Spinal cord (tissue), 9 donors: ENCODE measurements at regions not wholly inside any gene's neighbourhood (a gene's known extent, or its start where the extent isn't known, plus 50 kb on each side); places are given as distances from the start of the nearest gene placed in this dataset.
"Not testable (repeated sequence)": the region's sequence is repeated elsewhere in the genome, so short reads cannot be mapped to it uniquely, and the experiment has no call there.

Experiments used
- DNase-seq, 6 donors: peaks; one replicate each; pipeline versions ENCODE4 v3.0.0 to v3.0.0-alpha.2; 2013 to 2015; ENCODE audit warnings: low spot score in 6 of 6, low read depth in 4 of 6
- H3K27ac ChIP-seq: one replicate; pipeline ENCODE4 v1.5.1; 2013; ENCODE audit warnings: low read depth, low read length, control low read depth
- H3K27me3 ChIP-seq: one replicate; pipeline ENCODE4 v1.6.1; 2013; ENCODE audit warnings: low read length; ENCODE audit not compliant: control insufficient read depth, insufficient read depth
- H3K36me3 ChIP-seq: one replicate; pipeline ENCODE4 v1.6.1; 2013; ENCODE audit warnings: low read length; ENCODE audit not compliant: control insufficient read depth, insufficient read depth
- H3K4me1 ChIP-seq: one replicate; pipeline ENCODE4 v1.6.1; 2013; ENCODE audit warnings: low read length; ENCODE audit not compliant: control insufficient read depth, insufficient read depth
- H3K4me3 ChIP-seq: one replicate; pipeline ENCODE4 v1.5.1; 2013; ENCODE audit warnings: low read depth, low read length, control low read depth
- H3K9me3 ChIP-seq: one replicate; pipeline ENCODE4 v1.6.1; 2013; ENCODE audit warnings: low read length; ENCODE audit not compliant: control insufficient read depth, insufficient read depth
- WGBS: methylation state at CpG from one replicate; pipeline ENCODE4 v1.1.5; 2013; ENCODE audit warnings: missing lambda C conversion rate; ENCODE audit not compliant: insufficient coverage; 5-methylcytosine and 5-hydroxymethylcytosine counted together
- donor health status: healthy.

DNA sequence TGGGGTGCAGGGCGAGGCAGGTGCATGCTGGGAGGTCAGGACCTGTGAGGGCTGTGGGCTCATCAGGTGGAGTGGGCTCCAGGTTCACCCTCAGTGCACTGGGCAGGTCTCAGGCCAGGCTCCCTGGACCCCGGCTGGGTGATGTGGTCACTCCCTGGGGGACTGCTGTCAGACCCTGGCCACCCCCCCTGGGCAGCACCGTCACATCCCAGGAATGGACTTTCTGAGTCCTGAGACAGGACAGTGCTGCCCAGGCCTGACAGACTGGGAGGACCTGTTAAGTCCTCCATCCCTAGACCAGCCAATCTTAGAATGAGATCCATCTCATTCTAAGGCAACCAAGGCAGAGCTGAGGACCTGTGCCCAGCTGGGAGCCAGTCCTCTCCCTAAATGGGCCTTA lies 227.2 kb downstream of the CWH43 start:
- 39% methylated on average over 3 of the region's 3 CpGs for WGBS
- not testable (repeated sequence) for H3K9me3 ChIP-seq

DNA sequence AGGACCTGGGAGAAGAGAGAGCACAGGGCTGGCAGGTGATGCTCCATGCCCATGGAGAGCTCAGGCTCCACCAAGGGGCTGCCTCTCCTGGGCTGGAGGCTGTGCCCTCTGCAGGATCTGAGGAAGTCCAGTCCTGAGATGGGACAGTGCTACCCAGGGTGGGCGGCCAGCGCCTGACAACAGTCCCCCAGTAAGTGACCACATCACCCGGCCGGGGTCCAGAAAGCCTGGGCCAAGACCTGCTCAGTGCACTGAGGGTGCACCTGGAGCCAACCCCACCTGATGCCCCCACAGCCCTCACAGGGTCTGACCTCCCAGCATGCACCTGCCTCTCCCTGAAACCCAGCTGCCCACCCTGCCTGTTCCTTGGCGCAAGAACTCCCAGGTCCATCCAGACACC lies 227.7 kb downstream of the CWH43 start:
- H3K27ac ChIP-seq, H3K4me1 ChIP-seq, H3K9me3 ChIP-seq, H3K4me3 ChIP-seq, DNase-seq, H3K27me3 ChIP-seq, H3K36me3 ChIP-seq: not testable (repeated sequence)
- WGBS, result 80% methylated on average over 5 of the region's 5 CpGs

More for the DNA sequence above, 227.2 kb downstream of the CWH43 start:
- not testable (repeated sequence) for DNase-seq, H3K4me3 ChIP-seq, H3K27me3 ChIP-seq, H3K27ac ChIP-seq, H3K36me3 ChIP-seq, H3K4me1 ChIP-seq

DNA sequence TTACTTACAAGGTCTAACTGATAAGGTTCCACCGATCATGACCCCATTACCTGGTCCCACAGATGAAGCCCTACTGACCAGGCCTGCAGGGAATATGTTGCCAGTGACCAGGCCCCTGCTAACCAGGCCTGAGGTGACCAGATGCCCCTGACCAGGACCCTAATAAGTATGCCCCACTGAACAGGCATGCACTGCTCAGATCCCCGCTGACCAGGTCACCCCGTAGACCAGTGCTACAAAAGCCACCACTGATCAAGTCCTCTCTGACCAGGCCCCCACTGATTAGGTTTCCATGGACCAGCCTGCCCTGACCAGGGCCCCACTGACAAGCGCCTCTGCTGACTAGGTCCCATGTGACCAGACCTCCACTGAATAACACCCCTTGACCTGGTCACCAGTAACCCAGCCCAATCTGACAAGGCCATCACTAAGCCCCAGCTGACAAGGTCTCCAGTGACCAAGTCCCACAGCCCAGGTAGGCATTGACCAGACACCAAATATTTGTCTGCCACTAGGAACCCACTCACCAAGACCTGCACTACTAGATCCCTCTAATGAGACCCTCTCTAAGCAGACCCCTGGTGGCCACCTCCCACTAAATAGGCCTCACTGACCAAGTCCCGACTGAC lies 228.5 kb downstream of the CWH43 start:
- not testable (repeated sequence) for H3K27ac ChIP-seq, H3K27me3 ChIP-seq, H3K9me3 ChIP-seq, DNase-seq, H3K36me3 ChIP-seq, H3K4me3 ChIP-seq, H3K4me1 ChIP-seq
- 63% methylated on average over 5 of the region's 5 CpGs for WGBS

DNA sequence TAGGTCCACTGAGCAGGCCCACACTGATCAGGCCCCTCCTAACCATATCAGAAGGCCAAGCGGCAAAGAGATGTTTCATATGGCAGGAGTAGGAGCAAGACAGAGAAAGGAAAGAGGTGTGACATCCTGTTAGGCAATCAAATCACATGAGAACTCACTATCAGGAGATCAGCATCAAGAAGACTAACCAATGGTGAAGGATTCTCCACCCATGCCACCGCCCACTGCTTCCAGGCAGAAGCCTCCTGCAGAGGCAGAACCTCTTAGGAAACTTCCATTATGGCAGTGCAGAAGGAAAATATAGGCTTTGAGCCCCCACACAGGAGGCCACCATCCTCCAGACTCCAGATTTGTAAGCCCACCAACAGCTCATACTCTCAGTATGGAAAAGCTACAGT lies 229.0 kb downstream of the CWH43 start:
- not testable (repeated sequence) for H3K27ac ChIP-seq, H3K4me3 ChIP-seq, H3K27me3 ChIP-seq, H3K4me1 ChIP-seq, H3K9me3 ChIP-seq, H3K36me3 ChIP-seq, DNase-seq
- WGBS, result 79% methylated on average over 2 of the region's 2 CpGs

DNA sequence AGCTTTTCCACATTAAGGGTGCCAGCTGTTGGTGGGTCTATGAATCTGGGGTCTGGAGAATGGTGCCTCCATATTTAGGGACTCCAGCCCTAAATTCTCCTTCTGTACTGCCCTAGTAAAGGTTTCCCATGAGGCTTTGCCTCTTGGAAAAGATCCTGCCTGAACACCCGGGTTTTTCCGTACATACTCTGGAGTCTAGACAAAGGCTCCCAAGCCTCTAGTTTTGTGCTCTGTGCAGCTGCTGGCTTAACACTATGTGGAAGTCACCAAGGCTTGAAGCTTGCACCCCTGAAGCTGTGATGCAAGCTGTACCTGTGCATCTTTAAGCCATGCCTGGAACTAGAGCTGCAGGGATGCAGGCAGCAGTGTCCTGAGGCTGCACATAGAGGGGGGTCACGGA lies 230.5 kb downstream of the CWH43 start:
- WGBS, result 62% methylated on average over 3 of the region's 3 CpGs
- peaks cover 11% of the 10 kb centered on the region for H3K9me3 ChIP-seq
- H3K27me3 ChIP-seq, H3K36me3 ChIP-seq, DNase-seq, H3K4me1 ChIP-seq, H3K4me3 ChIP-seq, H3K27ac ChIP-seq: not testable (repeated sequence)

DNA sequence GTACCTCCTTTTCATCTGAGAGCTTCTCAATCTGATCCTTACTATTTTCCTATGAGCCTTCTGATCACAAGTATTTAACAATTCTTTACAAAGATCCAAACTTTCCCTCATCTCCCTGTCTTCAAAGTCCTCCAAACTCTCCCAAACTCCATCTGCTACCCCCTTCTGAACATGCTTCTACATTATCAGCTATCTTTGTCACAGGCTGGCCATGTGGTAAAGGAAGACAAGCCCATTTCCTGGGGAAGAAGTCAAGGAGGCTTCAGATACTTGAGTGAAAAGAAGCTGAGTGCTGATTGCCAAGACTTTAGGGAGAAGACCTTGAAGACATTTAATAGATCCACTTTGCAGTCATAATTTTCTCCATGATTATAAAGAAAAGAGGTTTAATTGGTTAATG lies 231.4 kb downstream of the CWH43 start:
- no peaks in the 10 kb centered on the region for H3K4me1 ChIP-seq
- peaks cover 11% of the 10 kb centered on the region for H3K9me3 ChIP-seq
- H3K4me3 ChIP-seq, result no peak overlapping the region

DNA sequence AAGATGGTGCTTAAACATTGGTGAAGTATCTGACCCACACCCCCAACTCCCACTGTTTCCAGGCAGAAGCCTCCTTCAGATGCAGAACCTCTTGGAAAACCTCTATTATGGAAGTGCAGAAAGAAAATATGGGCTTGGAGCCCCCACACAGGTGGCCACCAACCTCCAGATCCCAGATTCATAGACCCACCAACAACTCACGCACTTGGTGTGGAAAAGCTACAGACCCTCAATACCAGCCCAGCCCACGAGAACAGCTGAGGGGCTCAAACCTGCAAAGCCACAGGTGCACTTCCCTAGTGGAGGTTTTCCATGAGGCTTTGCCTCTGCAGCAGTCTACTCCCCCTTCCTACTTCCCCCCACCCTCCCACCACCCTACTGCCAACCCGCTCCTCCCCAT lies 232.0 kb downstream of the CWH43 start:
- DNase-seq, H3K27ac ChIP-seq, H3K4me1 ChIP-seq, H3K27me3 ChIP-seq, H3K36me3 ChIP-seq, H3K4me3 ChIP-seq, H3K9me3 ChIP-seq: not testable (repeated sequence)
- 52% methylated on average over 2 of the region's 3 CpGs for WGBS

More for the DNA sequence above, 231.4 kb downstream of the CWH43 start:
- Histone ChIP-seq H3K36me3 (no peaks in the 10 kb centered on the region), H3K27me3 (no peaks in the 10 kb centered on the region), H3K27ac (no peak overlapping the region)
- DNase-seq, result no peak

DNA sequence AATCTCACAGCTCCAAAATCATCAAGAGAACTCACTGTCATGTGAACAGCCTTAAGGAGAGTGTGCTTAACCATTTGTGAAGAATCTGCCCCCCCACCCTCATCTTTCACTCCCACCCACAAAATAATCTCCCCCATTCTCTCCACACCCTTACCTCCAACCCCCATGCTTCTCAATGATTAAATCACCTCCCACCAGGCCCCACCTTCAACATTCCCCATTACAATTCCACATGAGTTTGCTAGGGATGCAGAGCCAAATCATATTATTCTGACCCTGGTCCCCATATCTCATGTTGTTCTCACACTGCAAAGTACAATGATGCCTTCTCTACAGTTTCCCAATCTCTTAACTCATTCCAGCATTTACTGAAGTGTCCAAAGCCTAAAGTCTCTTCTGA lies 232.9 kb downstream of the CWH43 start:
- H3K9me3 ChIP-seq, H3K27ac ChIP-seq, H3K27me3 ChIP-seq, H3K4me3 ChIP-seq, H3K36me3 ChIP-seq, DNase-seq, H3K4me1 ChIP-seq: not testable (repeated sequence)

DNA sequence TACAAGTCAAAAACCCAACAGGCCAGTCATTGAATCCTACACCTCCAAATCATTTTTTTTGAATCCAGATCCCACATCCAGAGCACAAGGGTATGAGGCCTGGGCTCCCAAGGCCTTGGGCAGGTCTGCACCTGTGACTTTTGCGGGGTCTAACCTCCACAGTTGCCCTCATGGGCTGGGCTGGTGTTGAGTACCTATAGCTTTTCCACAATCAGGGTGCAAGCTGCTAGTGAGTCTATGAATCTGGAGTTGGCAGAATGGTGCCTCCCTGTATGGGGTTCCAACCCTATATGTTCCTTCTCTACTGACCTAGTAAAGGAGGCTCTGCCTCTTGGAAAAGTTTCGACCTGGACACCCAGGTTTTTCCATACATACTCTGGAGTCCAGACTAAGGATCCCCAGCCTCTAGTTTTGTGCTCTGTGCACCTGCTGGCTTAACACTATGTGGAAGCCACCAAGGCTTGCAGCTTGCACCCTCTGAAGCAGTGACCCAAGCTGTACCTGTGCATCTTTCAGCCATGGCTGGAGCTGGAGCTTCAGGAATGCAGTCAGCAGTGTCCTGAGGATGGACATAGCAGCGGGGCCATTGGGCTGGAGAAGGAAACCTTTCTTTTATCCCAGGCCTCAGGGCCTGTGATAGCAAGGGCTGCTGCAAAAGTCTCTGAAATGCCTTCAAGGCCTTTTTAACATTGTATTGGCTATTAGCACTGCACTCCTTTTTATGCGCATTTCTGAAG lies 233.6 kb downstream of the CWH43 start:
- H3K4me3 ChIP-seq, H3K27ac ChIP-seq, DNase-seq, H3K27me3 ChIP-seq, H3K4me1 ChIP-seq, H3K36me3 ChIP-seq, H3K9me3 ChIP-seq: not testable (repeated sequence)
- WGBS, result 36% methylated on average over 4 of the region's 4 CpGs

DNA sequence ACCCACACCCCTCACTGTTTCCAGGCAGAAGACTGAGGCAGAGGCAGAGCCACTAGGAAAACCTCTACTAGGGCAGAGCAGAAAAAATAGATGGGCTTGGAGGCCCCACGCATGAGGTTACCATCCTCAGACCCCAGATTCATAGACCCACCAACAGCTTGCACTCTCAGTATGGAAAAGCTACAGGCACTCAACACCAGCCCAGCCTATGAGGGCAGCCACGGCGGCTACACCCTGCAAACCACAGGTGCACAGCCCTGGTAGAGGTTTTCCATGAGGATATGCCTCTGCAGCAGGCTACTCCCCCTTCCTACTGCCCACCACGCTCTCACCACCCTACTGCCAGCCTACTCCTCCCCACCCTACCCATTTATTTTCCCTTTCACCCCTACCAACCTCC lies 235.1 kb downstream of the CWH43 start:
- Histone ChIP-seq H3K27me3 (no peaks in the 10 kb centered on the region), H3K4me1 (no peaks in the 10 kb centered on the region), H3K27ac (no peak overlapping the region), H3K36me3 (no peaks in the 10 kb centered on the region), H3K9me3 (peaks cover 10% of the 10 kb centered on the region), H3K4me3 (no peak overlapping the region)
- no peak for DNase-seq
- WGBS, result 30% methylated on average over 4 of the region's 4 CpGs
